ENCODE measurements at regions not wholly inside any gene's neighbourhood (a gene's known extent, or its start where the extent isn't known, plus 50 kb on each side); places are given as distances from the start of the nearest gene placed in this dataset.
"Not testable (repeated sequence)": the region's sequence is repeated elsewhere in the genome, so short reads cannot be mapped to it uniquely, and the experiment has no call there.

DNA sequence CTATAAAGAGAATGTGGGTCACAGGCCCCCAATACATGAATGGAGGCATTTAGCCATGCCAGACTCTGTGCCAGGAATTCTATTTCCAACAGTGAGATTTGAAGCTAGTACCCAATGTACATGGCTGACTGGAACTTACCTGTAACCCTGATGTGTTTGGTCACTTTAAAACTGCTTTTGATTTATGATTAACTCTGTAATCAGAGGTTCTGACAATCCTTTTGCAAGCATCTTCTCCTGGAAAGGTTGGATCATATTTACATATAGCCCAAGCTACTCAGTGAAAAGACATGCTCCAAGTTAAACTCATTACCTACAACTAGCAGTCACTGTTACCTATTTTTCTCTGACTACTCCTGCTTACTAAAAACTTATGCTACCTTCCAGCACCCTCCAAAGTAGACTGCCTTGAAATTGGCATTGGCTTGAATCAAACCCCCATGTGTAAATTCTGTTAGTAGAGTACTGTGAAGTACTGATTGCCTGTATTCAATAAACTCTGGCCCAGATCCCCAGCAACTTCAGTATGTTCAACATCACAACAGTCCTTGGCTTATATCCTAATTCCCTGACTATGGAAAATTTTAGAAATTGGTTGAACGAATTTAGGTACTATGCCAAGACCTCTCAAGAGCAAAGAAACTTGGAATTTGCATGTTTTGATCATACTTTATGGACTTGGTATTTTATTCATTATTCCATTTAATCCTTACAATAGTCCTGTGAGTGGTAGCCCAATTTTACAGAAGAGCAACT is 665.6 kb upstream of the NECTIN3 start:
- H3K4me1 Mint-ChIP-seq (ENCODE audit: low read depth in 2 of 2) = no peaks in the 10 kb centered on the region
- H3K27ac Mint-ChIP-seq = no peak overlapping the region
- H3K36me3 Mint-ChIP-seq = no peaks in the 10 kb centered on the region
- DNase-seq (ENCODE audit: low spot score) = no peak
- no peak for ATAC-seq
- H3K27me3 Mint-ChIP-seq = no peaks in the 10 kb centered on the region
- no peak overlapping the region for H3K4me3 Mint-ChIP-seq
- H3K9me3 Mint-ChIP-seq = peaks cover 15% of the 10 kb centered on the region

DNA sequence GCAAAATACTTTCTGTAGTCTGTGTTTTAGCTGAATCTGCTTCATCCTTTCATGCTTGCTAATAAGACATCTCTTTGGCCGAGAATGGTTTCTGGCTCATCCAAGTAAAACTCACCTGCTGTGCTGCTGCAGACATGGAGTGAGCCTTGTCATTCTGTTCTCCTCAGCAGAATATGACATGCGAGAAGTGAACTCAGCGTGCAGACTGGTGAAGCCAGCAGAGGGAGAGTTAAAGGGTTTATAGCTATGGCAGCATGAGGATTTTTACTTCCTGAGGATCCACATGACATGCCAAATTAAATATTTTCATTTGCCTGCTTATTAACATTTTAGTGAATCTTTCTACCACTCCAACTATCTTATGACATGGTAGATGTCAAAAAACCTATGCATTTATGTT is 658.4 kb upstream of the NECTIN3 start:
- Mint-ChIP-seq H3K4me3 (no peak overlapping the region), H3K36me3 (no peaks in the 10 kb centered on the region), H3K27me3 (no peaks in the 10 kb centered on the region), H3K4me1 (ENCODE audit: low read depth in 2 of 2) (no peaks in the 10 kb centered on the region), H3K9me3 (peaks cover 19% of the 10 kb centered on the region), H3K27ac (no peak overlapping the region)
- DNase-seq (ENCODE audit: low spot score) = no peak
- ATAC-seq = no peak

DNA sequence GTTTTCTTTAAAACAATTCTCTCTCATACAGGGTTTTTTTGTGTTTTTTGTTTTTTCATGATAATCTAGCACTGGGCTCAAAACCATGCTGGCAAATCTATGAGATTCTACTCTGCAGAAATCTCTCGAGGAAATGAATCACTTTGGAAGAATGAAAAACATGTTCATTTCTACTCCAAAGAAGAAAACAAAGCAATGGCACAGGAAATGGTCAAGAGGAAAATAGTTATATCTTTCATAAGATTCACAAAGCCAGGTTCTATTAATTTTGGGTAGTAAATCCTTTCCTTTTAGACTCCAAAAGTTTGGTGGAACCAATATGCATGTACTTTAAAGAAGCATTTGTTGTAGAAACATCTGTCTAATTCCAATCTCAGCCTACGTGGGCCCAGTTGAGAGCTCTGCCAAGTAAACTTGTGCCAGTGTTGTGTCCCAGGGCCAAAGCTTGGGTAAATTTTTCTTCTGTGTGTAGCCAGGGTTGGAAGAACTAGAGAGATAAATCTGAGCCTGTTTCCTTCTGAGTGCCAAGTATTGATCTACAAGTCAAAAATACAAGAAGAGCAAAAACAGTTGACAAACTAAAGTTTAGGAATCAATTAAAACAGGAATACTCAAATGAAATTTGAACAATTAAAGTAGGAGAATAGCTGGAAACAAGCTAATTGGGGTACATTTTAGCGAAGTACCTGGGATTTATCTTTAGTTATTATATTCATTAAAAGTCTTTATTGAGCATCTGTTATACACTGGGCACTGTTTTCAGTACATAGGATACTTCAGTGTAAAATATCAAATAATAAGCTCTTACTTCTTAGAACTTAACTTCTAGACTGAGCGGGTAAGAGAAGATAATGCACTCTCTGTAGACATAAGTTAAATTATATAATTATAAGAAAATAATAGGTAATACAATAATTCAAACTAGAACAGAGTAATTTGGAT is 657.5 kb upstream of the NECTIN3 start:
- ATAC-seq (no peak), DNase-seq (ENCODE audit: low spot score) (no peak)
- Mint-ChIP-seq H3K4me3 (no peak overlapping the region), H3K36me3 (no peaks in the 10 kb centered on the region), H3K9me3 (peaks cover 17% of the 10 kb centered on the region), H3K27me3 (no peaks in the 10 kb centered on the region), H3K4me1 (ENCODE audit: low read depth in 2 of 2) (no peaks in the 10 kb centered on the region), H3K27ac (no peak overlapping the region)

DNA sequence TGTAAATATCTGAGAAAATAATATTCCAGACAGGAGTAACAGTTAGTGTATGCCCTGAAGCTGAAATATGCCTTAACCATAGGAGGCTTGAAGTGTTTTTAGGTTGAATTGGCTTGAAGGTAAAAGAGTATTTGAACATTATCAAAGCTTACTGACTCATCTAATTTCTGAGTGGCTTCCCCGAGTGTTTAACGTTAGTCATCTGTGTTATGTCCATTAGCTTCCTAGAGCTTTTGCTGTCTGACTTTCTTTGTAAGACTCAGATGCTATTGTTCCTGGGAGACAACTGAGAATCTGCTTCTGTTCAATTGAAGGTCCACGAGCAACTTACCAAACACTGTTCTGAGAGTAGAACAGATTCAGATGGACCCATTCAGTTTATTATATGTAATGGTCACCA is 656.8 kb upstream of the NECTIN3 start:
- Mint-ChIP-seq H3K4me1 (ENCODE audit: low read depth in 2 of 2) (no peaks in the 10 kb centered on the region), H3K27ac (no peak overlapping the region), H3K4me3 (no peak overlapping the region), H3K36me3 (no peaks in the 10 kb centered on the region), H3K9me3 (peaks cover 14% of the 10 kb centered on the region), H3K27me3 (no peaks in the 10 kb centered on the region)
- DNase-seq (ENCODE audit: low spot score) (no peak), ATAC-seq (no peak)

DNA sequence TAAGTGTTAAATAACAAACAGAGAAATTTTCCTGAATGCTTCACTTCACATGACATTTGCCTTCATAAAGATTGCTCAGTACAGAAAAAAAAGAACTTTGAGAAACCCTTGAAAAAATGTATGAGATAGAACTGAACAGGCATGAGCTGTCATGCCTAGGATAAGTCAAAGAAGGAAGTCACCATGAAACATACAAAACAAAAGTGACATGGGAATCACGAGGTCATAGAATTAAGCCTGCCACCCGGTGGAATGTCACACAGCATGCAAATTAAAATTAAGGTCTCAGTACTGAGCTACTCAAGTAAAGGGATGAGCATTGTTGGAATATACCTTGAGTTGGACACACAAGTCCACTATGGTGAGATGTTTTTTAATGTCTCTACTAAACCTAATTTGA is 652.5 kb upstream of the NECTIN3 start:
- DNase-seq (ENCODE audit: low spot score) (no peak), ATAC-seq (no peak)
- H3K9me3 Mint-ChIP-seq = peaks cover 11% of the 10 kb centered on the region
- H3K4me3 Mint-ChIP-seq = no peak overlapping the region
- H3K36me3 Mint-ChIP-seq = no peaks in the 10 kb centered on the region
- no peak overlapping the region for H3K27ac Mint-ChIP-seq
- no peaks in the 10 kb centered on the region for H3K4me1 Mint-ChIP-seq (ENCODE audit: low read depth in 2 of 2)
- H3K27me3 Mint-ChIP-seq = no peaks in the 10 kb centered on the region

DNA sequence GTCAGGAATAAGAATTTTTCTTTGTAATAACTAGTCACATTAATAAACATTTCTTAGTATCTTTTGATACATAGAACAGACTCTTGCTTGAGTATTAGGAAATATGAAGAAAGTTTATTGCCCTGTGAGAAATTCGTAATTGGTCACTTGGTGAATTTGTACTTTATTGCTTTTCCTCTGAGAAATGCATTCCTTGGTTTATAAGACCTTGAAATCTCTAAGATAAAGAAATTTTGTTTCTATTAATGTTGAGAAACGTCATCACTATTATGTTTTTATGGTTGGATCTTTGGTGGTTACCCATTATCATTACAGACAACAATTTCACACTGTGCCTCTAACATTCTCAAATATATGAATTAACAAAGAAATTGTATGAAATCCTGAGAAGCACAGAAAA is 652.0 kb upstream of the NECTIN3 start:
- no peaks in the 10 kb centered on the region for H3K27me3 Mint-ChIP-seq

DNA sequence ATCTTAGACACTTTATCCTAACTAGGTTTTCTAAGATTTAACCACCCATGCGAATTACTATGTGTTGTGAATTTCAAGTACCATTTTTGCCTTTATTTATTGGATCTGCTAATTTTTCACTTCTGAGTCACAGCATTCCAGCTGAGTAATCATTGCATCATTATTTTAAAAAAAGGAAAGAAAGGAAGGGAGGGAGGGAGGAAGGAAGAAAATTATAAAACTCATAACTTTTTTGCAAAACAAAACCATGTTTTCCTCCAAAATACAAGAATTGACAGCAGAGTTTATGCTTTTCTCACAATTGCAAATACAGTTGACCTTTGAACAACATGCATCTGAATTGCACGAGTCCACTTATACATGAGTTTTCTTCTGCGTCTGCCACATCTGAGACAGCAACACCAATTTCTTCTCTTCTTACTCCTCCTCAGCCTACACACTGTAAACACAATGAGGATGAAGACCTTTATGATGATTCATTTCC is 651.4 kb upstream of the NECTIN3 start:
- Mint-ChIP-seq H3K4me1 (ENCODE audit: low read depth in 2 of 2) (no peaks in the 10 kb centered on the region), H3K9me3 (peaks cover 9% of the 10 kb centered on the region), H3K27me3 (no peaks in the 10 kb centered on the region), H3K4me3 (no peak overlapping the region), H3K27ac (no peak overlapping the region), H3K36me3 (no peaks in the 10 kb centered on the region)
- DNase-seq (ENCODE audit: low spot score) (no peak), ATAC-seq (no peak)

More for the DNA sequence above, 652.0 kb upstream of the NECTIN3 start:
- Mint-ChIP-seq H3K4me1 (ENCODE audit: low read depth in 2 of 2) (no peaks in the 10 kb centered on the region), H3K27ac (no peak overlapping the region), H3K36me3 (no peaks in the 10 kb centered on the region), H3K9me3 (peaks cover 11% of the 10 kb centered on the region), H3K4me3 (no peak overlapping the region)
- DNase-seq (ENCODE audit: low spot score) (no peak), ATAC-seq (no peak)

DNA sequence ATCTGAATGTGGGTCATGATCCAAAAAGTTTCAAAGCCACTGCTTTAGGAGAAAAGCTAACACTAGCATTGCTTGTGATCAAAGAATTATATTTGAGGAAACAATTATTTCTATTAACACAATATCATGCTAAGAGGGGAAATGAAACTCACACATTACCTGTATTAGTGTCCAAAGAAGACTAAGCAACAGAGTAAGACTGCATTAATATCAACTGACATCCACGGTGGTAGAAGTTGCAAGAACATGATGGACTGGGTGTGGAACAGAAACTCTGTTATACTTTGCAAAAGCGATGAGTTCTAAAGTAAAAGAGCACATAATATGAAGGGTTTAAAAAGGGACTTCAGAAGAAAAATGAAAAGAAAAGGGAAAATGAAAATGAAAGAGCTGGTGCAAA is 648.3 kb upstream of the NECTIN3 start:
- Mint-ChIP-seq H3K36me3 (no peaks in the 10 kb centered on the region), H3K27me3 (no peaks in the 10 kb centered on the region), H3K27ac (no peak overlapping the region), H3K4me1 (ENCODE audit: low read depth in 2 of 2) (no peaks in the 10 kb centered on the region), H3K4me3 (no peak overlapping the region), H3K9me3 (peaks cover 5% of the 10 kb centered on the region)
- DNase-seq (ENCODE audit: low spot score) = no peak
- ATAC-seq = no peak

DNA sequence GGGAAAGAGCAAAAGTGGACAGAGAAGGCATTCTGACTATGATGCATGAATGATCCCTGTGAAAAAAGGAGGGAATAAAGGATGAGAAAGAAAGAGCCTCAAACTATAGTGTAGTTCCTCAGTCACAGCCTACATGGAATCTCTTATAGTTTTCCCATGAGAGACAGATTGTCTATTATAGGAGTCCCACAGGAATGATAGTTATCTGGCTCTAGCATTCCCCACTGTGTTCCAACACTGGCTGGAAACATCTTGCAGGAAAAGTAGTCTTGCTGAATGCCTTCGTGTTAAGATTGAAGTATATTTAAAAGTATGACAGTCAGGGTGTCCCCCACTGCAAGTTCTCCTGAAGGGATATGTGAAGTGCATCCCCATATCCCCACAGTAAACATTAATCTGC is 641.5 kb upstream of the NECTIN3 start:
- H3K9me3 Mint-ChIP-seq = peaks cover 3% of the 10 kb centered on the region
- H3K4me3 Mint-ChIP-seq = no peak overlapping the region
- H3K27me3 Mint-ChIP-seq = no peaks in the 10 kb centered on the region
- ATAC-seq = no peak
- DNase-seq (ENCODE audit: low spot score) = no peak
- no peaks in the 10 kb centered on the region for H3K4me1 Mint-ChIP-seq (ENCODE audit: low read depth in 2 of 2)
- H3K27ac Mint-ChIP-seq = no peak overlapping the region
- H3K36me3 Mint-ChIP-seq = no peaks in the 10 kb centered on the region

DNA sequence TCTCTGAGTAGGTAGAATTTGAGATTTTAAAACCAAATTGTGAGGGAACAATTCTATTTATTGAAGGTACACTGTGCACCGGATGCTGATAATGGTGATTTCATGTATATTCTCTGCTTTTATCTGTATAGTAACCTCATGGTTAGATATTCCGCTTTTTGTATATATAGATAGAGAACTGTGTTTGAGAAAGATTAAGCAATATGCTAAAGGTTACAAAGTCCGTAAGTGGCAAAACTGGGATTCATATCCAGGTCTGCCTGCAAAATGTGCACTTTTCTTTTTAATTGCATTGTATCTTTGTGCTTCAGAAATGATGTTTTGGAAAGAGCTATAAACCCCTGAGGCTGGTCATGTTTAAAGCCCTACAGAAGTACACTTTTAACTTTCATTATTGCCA is 635.4 kb upstream of the NECTIN3 start:
- Mint-ChIP-seq H3K4me1 (ENCODE audit: low read depth in 2 of 2) (no peaks in the 10 kb centered on the region), H3K27ac (no peak overlapping the region), H3K9me3 (peaks cover 3% of the 10 kb centered on the region), H3K36me3 (no peaks in the 10 kb centered on the region), H3K27me3 (no peaks in the 10 kb centered on the region), H3K4me3 (no peak overlapping the region)
- ATAC-seq = no peak
- no peak for DNase-seq (ENCODE audit: low spot score)

DNA sequence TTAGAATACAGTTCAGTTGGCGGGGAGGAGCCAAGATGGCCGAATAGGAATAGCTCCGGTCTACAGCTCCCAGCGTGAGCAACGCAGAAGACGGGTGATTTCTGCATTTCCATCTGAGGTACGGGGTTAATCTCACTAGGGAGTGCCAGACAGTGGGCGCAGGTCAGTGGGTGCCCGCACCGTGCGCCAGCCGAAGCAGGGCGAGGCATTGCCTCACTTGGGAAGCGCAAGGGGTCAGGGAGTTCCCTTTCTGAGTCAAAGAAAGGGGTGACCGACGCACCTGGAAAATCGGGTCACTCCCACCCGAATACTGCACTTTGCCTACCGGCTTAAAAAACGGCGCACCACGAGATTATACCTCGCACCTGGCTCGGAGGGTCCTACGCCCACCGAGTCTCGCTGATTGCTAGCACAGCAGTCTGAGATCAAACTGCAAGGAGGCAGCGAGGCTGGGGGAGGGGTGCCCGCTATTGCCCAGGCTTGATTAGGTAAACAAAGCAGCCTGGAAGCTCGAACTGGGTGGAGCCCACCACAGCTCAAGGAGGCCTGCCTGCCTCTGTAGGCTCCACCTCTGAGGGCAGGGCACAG is 631.5 kb upstream of the NECTIN3 start:
- not testable (repeated sequence) for H3K36me3 Mint-ChIP-seq; H3K9me3 Mint-ChIP-seq; DNase-seq (ENCODE audit: low spot score); H3K4me3 Mint-ChIP-seq; H3K27me3 Mint-ChIP-seq; ATAC-seq; H3K4me1 Mint-ChIP-seq (ENCODE audit: low read depth in 2 of 2); H3K27ac Mint-ChIP-seq

DNA sequence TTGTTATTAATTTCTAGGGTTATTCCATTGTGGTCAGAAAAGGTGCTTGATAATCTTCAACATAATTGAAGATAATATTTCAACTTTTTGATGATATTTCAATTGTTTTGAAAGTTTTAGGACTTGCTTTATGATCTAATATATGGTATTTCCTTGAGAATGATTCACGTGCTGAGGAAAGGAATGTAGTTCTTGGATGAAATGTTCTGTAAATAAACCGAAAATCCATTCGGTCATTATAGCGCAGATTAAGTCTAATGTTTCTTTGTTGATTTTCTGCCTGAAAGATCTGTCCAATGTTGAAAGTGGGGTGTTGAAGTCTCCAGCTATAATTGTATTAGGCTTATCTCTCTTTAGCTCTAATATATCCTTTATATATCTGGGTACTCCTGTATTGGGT is 617.5 kb upstream of the NECTIN3 start:
- DNase-seq (ENCODE audit: low spot score) = no peak
- Mint-ChIP-seq H3K4me1 (ENCODE audit: low read depth in 2 of 2) (no peaks in the 10 kb centered on the region), H3K27ac (no peak overlapping the region), H3K27me3 (no peaks in the 10 kb centered on the region), H3K9me3 (peaks cover 18% of the 10 kb centered on the region), H3K4me3 (no peak overlapping the region), H3K36me3 (no peaks in the 10 kb centered on the region)
- no peak for ATAC-seq

DNA sequence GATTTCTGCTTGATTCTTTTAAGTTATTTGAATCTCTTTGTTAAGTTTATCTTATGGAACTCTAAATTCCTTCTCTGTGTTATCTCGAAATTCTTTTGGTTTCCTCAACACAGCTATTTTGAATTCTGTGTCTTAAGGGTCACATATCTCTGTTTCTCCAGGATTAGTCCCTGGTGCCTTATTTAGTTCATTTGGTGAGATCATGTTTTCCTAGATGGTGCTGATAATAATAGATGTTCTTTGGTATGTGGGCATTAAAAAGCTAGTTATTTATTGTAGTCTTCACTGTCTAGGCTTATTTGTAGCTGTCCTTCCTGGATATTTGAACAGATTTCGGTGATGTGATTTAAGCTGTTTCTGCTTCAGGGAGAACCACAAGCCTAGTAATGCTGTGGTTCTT is 615.6 kb upstream of the NECTIN3 start:
- H3K4me3 Mint-ChIP-seq = no peak overlapping the region
- H3K36me3 Mint-ChIP-seq = no peaks in the 10 kb centered on the region
- no peak overlapping the region for H3K27ac Mint-ChIP-seq
- peaks cover 18% of the 10 kb centered on the region for H3K9me3 Mint-ChIP-seq
- ATAC-seq (no peak), DNase-seq (ENCODE audit: low spot score) (no peak)
- H3K4me1 Mint-ChIP-seq (ENCODE audit: low read depth in 2 of 2) = no peaks in the 10 kb centered on the region
- H3K27me3 Mint-ChIP-seq = no peaks in the 10 kb centered on the region
